Activated CD8-positive, alpha-beta memory T cell treated with anti-CD3 and anti-CD28 coated beads, Interleukin-2, amount 50 U/mL, for 1 hour (primary cell): ENCODE measurements at regions not wholly inside any gene's neighbourhood (a gene's known extent, or its start where the extent isn't known, plus 50 kb on each side); places are given as distances from the start of the nearest gene placed in this dataset.

ENCODE experiments used
- DNase-seq: peaks from one replicate; pipeline ENCODE4 v3.0.0-alpha.2; 2020; ENCODE audit errors: extremely low read depth

DNA sequence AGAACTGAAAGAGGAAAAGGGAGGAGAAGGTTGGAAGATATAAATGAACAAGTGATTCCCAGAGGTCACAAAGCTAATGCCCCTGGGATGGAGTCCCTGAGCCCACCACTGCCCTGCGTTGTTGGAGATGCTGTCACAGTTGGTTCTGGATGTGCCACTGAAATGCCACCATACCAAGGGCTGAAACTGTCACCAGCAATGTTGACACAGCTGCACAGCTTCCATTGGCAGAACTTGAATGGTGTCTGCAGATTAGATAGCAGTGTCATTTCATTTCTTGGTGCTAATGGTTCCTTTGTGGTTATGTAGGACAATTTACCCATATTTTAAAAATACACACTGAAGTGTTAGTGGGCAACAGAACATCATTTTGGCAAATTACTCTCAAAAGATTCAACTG is 120.7 kb downstream of the TBXT start:
- no peak for DNase-seq

DNA sequence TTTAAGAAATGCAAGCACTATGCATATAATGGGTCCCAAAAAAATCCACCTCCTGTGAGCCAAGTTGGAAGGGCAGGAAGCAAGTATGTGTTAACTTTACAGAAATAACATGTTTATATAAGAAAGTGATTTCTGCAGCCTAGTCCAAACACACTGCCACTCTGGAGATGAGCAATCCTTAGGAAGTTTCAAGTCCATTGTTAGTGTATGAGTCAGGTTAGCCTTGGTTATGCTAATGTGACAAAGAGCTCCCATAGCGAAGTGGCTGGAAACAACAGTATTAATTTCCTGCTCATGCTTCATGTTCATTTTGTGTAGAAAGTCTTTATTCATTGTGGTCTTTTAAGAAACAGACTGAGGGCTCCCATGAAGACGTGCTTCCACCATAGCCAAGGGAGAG is 121.4 kb downstream of the TBXT start:
- DNase-seq: no peak

DNA sequence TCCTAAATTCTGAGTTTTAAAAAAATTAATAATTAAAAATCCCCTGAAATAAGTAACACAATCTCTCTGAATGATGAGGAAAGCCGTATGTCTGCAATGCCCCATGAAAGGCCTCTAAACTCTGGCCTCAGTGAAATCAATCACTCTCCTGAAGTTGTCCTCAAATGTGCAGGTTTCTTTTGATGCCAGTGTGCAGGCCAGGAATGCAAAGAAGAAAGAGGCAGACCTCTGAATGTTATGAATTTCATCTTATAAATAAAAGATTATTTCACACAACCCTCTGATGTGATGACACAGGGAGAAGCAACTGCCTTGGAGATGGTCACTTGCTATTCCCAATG is 121.8 kb downstream of the TBXT start:
- no peak for DNase-seq

DNA sequence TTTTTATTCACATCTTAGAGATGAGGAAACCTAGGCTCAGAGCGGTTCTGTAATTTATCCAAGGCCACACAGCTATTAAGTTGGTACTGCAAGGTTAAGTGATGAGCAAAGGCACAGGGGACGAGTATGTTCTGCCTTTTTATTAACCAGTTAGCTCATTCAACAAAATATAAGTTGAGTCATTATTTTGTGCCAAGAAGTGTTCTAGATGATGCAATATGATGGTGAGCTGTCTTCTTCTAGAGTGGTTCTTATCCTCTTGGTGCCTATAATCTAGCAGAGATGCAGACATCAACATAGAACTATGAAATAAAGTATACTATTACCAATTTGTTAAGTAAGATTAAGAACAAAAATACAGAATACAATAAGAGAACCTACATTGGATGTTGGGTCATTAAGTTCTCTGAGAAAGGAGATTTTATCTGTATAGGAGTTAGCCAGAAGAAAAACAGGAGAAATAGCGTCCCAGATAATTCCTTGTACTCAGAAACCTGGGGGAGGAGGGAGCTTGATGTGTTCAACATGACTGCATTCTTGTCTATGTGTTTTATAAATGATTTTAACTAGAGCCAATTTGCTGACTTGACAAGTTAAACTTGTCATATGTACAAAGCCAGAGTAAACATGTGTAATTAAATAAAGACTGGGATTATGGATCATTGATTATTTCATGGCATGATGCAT is 122.3 kb downstream of the TBXT start:
- no peak for DNase-seq

DNA sequence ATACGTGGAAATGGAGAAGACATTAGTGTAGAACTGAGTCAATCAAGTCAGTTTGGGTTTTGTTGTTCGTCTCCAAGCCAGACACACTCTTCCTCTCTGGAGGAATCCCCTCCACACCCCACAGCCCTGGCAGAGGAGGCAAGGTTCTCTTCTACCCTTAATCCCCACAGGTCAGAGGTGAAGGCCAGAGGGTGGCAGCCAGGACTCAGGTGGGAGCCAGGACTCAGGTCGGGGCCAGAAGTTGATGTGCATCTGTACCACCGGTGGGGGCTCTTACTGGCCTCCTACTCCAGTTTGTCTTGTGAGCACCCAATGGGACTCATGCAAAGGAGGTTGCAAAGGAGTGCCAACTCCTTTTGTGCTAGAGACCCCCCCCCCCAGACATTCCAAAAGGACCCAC is 126.4 kb downstream of the TBXT start:
- no peak for DNase-seq

DNA sequence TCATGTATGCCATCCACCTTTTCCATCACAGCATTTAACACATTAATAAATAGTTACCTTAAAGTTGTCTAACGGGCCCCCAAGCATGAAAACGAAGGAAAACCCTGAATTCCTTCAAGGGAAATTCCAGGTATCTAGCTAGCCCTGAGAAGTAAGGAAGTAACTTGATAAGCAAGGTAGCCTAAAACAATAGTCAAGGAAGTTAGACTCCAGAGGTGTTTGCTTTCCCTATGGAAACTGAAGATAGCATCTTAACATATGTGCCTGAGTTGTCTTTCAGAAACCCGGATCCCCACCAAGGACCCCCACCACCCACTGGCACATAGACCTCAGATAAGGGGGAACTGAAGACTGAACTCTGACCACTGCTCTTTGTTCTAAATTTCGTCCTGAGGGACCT is 127.4 kb downstream of the TBXT start:
- no peak for DNase-seq

DNA sequence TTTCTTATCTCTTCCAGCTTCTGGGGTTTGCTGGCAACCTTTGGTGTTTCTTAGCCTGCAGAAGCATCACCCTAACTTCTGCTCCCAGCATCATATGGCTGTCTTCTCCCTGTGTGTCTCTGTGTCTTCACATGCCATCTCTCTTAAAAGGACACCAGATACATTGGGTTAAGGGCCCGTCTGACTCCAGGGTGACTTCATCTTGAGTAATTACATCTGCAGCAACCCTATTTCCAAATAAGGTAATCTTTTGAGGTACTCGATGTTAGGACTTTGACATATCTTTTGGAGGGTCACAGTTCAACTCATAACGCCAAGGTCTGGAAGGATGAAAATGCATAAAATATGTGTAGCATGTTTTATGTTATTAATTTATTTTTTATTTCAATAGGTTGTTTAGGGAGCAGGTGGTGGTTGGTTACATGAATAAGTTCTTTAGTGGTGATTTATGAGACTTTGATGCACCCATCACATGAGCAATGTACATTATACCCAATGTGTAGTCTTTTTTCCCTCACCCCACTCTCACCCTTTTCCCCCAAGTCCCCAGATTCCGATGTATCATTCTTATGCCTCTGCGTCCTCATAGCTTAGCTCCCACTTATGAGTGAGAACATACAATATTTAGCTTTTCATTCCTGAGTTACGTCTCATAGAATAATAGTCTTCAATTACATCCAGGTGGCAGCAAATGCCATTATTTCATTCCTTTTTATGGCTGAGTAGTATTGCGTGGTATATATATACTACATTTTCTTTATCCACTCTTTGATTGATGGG is 131.1 kb downstream of the TBXT start:
- no peak for DNase-seq

DNA sequence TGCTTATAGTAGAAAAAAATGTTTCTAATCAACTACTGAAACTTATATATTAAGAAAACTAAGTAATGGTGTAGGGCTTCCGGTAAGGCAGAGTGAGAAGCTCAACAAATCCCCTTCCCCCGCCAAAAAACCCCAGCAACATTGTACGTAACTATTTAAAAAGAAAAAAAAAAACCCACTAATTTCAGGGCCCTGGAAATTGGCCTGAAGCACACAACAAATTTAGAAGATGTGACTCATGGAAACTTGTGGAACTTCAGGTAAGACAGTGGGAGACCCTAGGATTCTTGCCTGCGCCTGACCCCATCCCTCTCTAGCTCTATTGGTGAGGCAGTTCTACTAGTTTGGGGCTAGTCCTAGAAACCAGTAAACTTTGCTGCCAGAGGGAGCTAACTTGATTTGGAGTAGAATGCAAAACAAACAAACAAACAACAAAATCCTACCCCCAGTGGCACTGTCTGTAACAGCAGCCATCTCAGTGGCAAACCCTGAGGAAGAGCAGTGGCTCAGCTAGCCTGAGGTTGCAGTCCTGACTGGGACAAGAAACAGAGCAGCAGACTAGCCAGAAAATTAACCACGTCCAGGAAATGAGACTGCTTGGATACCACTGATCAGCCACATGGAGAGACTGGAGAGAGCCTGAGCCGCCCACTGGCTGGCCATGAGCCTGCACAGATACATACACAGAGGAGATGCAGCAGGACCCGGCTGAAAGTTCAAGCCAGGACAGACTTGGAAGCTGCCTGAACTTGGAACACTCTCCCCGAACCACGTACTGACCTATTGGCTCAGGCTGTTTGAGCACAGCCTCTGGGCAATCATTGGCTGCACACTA is 135.1 kb downstream of the TBXT start:
- DNase-seq: no peak

DNA sequence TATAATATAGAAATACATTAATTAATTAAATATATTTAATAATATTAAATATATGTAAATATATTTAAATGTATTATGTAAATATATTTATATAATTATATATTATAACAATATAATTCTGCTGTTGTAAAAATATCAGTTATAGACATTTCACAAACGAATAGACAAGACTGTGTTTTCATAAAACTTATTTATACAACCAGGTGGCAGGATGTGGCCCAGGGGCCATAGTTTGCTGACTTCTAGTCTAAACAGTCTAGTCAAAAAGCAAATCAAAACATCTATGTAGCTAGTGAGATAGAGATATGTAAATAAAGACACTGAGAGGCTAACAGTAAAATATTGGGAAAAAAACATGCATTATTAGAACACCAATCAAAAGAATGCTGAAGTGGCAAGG is 136.4 kb downstream of the TBXT start:
- DNase-seq: no peak

DNA sequence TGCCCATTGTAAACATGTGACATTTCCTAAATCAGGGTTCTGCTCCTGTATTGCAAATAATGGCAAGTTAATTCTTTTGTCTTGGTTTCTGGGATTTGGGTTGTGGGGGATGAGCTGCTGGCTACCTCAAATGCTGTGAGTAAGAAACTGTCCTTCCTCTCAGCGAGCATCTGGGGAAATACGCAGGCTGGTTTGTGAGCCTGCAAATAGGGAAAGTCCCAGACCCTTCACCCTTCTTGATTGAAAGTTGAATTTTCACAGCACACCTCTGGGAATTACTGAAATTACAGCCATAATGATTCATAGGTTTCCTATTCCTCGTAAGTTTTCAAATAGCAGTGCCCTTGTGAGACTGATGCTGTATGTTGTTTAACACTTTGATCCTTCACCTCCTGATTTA is 138.1 kb downstream of the TBXT start:
- DNase-seq: no peak

DNA sequence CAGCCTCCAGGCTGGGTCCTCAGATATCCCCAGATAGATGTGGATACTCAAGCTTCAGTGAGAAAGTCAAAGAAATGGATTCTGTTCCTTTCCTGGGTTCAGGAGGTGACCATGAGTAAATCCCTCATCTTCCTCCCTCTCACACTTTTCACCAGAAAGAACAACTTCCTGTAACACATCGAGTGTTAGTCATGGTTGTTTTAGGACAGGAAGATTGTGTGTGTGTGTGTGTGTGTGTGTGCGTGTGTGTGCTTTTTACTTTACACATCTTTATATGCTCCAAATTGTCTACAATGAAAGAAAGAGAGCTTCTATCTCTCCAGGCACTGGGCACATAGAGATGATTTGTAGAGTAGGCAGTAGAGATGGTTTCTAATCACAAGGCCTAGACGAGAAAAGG is 139.9 kb downstream of the TBXT start:
- DNase-seq: no peak

DNA sequence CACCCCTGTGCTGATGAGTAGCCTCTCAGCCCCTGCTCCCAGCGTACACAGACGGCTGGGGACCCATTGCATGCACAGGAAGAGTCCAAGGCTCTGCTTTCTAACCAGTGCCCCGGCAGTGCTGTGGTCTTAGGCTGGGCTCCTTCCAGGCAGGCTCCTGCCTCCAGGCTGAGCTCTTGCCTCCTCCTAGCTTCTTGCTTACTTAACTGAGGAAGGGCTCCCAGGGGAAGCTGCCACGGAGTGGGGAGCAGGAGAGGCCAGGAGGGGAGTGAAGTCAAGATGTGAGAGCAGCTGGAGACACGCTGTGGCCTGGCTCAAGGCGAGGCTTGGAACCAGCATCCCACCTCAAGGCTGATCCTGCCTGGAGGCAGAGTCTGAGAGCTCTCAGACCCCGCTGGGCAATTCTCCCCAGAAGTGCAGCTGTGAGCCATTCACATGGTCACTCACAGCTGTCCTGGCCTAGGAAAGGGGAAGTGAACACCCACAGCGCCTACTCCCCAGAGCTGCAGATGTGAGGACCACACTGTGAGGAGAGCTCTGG is 141.0 kb downstream of the TBXT start:
- DNase-seq: no peak

DNA sequence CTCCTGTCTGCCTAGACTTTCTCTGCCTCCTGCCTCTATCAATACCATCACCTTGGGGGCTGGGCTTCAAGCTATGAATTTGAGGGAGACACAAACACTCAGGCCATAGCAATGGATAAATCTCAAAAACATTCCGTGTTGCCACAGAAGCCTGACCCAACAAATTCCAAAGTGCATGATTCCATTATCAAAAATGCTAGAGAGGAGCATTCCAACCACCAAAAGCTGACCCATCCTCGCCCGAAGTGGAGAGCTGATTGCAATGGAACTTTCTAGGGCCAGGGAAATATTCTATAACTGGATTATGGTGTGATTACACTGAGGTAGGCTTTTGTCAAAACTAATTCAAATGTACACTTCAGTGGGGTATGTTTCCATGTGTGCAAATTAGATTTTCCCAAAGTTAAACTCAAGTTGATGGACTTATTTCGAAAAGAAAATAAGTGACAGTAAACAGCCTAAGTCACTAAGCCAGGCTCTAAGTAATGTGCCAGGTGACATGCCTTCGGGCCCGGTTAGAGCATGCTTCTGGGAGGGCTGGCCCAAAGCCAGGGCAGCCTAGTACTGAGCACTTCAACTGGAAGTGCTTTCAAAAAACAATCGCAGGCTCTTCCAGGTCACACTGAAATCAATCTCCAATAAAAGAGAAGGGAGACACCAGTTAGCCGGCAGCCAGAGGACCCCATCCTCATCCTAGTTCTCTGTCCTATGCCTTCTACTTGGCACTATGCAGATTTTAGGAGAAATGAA is 142.3 kb downstream of the TBXT start:
- no peak for DNase-seq

DNA sequence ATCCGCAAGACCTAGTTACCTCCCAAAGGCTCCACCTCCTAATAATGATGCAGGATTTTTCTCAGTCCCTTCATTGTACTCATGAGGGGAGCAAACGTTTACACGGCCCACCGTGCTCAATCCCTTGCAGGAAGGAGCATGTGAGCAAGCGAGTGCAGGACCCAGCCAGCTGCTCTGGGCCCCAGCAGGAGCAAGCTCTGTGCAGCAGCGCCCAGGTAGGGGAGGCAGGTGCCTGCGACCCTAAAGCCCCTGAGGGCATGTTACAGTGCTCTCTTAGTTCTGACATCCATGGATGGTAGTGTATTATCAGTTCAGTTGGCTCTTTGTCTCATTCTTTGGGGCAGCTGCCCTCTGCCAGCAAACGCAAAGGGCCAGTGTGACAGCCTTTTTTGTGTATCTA is 143.4 kb downstream of the TBXT start:
- no peak for DNase-seq

DNA sequence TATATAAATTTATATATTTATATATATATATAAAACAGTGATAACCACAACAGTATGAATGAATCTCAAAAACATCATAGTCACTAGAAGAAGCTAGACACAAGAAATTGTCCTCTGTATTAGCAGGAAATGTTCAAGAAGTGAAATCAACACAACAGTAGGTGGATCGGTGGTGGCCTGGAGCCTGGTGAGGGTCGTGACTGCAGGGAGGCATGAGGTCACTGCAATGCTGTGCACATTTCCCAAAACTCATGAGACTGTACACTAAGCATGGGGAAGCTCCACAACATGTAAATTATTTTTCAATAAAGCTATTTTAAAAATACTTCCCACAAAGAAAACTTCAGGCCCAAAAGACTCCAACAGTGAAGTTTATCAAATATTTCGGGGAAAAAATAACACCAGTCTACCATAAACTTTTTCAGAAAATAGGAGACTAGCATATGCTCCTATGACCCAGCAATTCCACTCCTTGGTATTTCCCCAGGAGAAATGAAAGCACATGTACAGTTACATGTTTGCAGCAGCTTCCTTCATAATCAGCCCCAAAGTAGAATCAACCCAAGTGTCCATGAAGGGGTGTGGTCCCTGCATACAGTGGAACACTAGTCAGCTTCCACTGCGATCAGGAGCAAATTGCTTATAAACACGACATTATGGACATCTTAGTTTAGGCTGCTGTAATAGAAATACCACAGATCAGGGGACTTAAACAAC is 144.2 kb downstream of the TBXT start:
- DNase-seq: no peak

DNA sequence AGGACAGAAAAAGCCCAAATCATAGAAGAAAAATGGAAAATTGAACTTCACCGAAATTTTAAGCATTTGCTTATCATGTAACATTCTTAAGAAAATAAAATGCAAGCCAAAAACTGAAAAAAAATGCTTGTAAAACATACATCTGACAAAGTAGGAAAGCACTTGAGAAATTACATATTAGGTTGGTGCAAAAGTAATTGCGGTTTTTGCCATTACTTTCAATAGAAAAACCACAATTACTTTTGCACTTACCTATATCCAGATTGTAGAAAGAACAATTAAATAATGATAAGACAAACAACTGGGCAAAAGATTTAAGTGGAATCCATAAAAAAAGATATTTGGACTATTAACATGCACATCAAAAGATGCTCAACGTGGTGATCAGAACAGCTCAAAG is 146.2 kb downstream of the TBXT start:
- DNase-seq: no peak

DNA sequence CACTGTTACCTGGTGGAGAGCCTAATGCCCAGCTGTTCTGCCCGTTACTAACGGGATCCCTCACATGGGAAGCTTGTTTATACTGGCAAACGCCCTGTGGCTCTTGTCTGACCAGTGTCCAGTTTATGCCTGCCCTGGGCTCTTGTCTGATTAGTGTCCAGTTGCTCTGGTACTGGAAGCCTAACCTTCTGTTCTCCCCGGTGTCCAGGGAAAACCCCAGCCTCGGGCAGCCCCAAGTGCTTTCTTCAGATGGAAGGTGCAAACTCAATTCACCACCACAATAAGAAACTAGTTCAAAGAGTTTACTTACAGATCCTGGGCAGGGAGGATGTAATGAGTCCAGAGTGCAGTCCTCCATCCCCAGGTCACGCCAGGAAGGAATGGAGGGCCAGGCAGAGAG is 148.4 kb downstream of the TBXT start:
- DNase-seq: no peak

DNA sequence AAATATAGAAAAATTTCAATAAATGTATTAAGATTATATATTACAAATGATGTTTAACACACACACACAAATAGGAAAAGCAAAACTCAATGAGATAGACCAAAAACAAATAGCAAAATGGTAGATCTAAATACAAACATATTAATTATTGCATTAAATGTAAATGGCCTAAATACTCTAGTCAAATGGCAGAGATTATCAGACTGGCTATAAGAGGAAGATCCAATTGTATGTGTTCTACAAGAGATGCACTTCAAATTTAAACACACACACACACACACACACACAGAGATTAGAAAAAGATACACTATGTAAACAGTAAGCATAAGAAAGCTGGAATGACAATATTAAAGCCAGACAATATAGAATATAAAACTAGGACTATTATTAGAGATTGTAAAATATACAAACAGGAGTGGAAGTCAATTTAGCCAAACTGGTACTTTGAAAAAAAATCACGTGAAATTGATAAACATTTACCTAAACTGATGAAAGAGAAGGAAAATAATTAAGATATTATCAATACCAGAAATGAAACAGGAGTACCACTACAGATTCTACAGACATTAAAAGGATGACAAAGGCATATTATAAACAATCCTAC is 150.5 kb downstream of the TBXT start:
- DNase-seq: no peak

DNA sequence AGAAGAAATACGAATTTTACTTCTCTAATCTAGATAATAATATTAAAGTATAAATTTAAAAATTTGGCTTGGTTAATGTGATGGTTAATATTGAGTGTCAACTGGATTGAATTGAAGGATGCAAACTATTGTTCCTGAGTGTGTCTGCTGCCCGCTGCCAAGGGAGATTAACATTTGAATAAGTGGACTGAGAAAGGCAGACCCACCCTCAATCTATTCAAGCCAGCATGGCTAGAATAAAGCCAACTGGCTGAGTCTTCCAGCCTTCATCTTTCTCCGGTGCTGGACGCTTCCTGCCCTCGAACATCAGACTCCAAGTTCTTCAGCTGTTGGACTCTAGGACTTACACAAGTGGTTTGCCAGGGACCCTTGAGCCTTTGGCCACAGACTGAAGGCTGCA is 152.7 kb downstream of the TBXT start:
- DNase-seq: no peak

DNA sequence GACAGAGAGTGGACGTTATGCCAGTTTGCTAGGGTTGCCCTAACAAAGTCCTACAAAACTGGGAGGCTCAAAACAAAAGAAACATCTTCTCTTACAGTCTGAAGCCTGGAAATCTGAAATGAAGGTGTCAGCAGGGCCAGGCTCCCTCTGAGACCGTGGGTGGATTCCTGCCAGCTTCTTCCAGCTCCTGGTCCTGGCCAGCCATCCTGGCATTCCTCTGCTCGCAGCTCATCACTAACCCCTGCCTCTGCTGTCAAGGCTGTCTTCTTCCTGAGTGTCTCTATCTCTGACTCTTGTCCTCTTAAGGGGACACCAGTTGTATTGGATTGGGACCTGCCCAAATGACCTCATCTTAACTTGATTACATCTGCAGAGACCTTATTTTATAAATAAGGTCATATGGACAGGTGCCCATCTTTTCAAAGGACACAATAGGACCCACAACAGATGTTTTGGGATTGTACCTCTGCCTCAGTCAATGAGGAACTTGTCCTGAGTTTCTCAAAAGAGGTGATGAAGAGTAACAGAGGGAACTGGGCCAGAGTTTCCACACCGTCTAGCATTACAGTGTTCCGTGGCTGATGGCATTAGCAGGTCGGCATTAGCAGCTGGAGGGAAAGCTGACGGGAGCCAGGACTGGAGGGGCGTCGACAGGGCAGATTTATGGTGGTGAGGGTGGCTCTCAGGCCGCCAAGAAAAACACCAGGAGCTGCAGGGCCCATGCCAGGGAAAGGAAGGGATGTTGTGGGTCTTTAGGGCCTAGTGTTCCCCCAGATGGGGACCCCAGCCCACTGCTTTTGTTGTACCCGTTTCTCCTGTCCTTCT is 157.3 kb downstream of the TBXT start:
- no peak for DNase-seq
